ENCODE measurements at regions not wholly inside any gene's neighbourhood (a gene's known extent, or its start where the extent isn't known, plus 50 kb on each side); places are given as distances from the start of the nearest gene placed in this dataset.

DNA sequence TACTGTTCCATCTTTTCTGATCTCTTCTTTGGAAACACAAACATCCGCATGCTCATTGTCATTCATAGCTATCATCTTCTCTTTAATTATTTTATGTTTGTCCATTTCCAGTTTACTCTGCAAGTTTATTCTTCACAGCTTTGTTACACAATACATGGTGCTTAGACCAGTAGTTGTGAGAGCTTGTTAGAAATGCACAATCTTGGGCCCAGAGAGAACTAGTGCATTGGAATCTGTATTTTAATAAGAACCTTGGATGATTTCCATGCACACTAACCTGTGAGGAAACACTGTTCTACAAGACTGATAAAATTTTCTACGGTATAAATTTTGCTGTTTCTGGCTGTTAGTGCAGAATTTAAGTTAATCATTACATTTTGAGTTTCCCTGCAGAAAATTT is 59.3 kb upstream of the SLC2A13 start:
- intact Hi-C loops (cut with DNase I, micrococcal nuclease) = no loop called here
- Histone ChIP-seq H3K9me3 (ENCODE audit: control insufficient read depth in 1 of 2, insufficient read depth in 1 of 2, low read length in 2 of 2) (no peaks in the 10 kb centered on the region), H3K4me1 (ENCODE audit: insufficient read depth, low read length) (peaks cover 4% of the 10 kb centered on the region), H3K27me3 (ENCODE audit: control insufficient read depth in 1 of 2, insufficient read depth in 2 of 2, low read length in 2 of 2) (no peaks in the 10 kb centered on the region), H3K27ac (ENCODE audit: low read depth in 1 of 2, low read length in 2 of 2) (no peak overlapping the region), H3K4me3 (ENCODE audit: low read length) (no peak overlapping the region), H3K36me3 (ENCODE audit: insufficient read depth, low read length) (no peaks in the 10 kb centered on the region)
- no peaks in the 10 kb centered on the region for H3K4me1 Mint-ChIP-seq (ENCODE audit: low read depth)
- DNase-seq (no peak), ATAC-seq (ENCODE audit: poor library complexity) (no peak)
- H3K36me3 Mint-ChIP-seq (ENCODE audit: low read depth) = no peaks in the 10 kb centered on the region
- no peak overlapping the region for H3K4me3 Mint-ChIP-seq
- H3K27me3 Mint-ChIP-seq = peaks cover 3% of the 10 kb centered on the region
- POLR2A ChIA-PET = no interaction called here
- CTCF ChIA-PET = interaction anchor here (0.6 kb wide), 1 partner anchor 9 kb away, joined by 3 read pairs; no protein-coding TSS in a partner anchor
- TF ChIP-seq, protein P1, sequence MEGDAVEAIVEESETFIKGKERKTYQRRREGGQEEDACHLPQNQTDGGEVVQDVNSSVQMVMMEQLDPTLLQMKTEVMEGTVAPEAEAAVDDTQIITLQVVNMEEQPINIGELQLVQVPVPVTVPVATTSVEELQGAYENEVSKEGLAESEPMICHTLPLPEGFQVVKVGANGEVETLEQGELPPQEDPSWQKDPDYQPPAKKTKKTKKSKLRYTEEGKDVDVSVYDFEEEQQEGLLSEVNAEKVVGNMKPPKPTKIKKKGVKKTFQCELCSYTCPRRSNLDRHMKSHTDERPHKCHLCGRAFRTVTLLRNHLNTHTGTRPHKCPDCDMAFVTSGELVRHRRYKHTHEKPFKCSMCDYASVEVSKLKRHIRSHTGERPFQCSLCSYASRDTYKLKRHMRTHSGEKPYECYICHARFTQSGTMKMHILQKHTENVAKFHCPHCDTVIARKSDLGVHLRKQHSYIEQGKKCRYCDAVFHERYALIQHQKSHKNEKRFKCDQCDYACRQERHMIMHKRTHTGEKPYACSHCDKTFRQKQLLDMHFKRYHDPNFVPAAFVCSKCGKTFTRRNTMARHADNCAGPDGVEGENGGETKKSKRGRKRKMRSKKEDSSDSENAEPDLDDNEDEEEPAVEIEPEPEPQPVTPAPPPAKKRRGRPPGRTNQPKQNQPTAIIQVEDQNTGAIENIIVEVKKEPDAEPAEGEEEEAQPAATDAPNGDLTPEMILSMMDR (IDR thresholded peaks at IDR 0.05) = no peak
- peaks cover 9% of the 10 kb centered on the region for H3K9me3 Mint-ChIP-seq
- no peak overlapping the region for H3K27ac Mint-ChIP-seq

DNA sequence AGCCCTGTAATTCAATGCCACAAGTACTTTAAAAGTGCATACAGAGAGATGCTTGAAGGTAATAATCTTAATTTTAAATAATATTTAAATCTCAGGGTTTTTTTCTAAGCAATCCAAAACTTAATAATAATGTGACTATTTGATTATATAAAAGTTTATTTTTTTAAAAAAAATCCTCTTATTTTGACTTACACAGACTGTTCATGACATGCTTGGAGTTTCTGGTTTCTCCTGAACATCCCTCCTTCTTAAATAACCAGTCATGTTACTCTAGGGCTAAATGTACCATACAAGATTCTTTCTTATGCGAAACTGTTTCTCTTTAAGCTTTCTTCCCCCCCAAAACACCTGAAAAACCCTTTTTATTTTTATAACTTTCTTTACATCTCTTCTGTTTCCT is 58.2 kb upstream of the SLC2A13 start:
- H3K4me3 ChIP-seq (ENCODE audit: low read length) = no peak overlapping the region
- ChIA-PET POLR2A (no interaction called here), CTCF (no interaction called here)
- TF ChIP-seq, protein P1 (IDR thresholded peaks at IDR 0.05) = no peak
- H3K27ac ChIP-seq (ENCODE audit: low read depth in 1 of 2, low read length in 2 of 2) = no peak overlapping the region
- H3K27me3 ChIP-seq (ENCODE audit: control insufficient read depth in 1 of 2, insufficient read depth in 2 of 2, low read length in 2 of 2) = no peaks in the 10 kb centered on the region
- Mint-ChIP-seq H3K27me3 (peaks cover 5% of the 10 kb centered on the region), H3K36me3 (ENCODE audit: low read depth) (no peaks in the 10 kb centered on the region), H3K27ac (no peak overlapping the region), H3K4me3 (no peak overlapping the region), H3K9me3 (peaks cover 9% of the 10 kb centered on the region), H3K4me1 (ENCODE audit: low read depth) (no peaks in the 10 kb centered on the region)
- intact Hi-C loops (cut with DNase I, micrococcal nuclease) = no loop called here
- H3K4me1 ChIP-seq (ENCODE audit: insufficient read depth, low read length) = peaks cover 4% of the 10 kb centered on the region
- H3K36me3 ChIP-seq (ENCODE audit: insufficient read depth, low read length) = no peaks in the 10 kb centered on the region
- ATAC-seq (ENCODE audit: poor library complexity) (no peak), DNase-seq (no peak)
- H3K9me3 ChIP-seq (ENCODE audit: control insufficient read depth in 1 of 2, insufficient read depth in 1 of 2, low read length in 2 of 2) = no peaks in the 10 kb centered on the region

DNA sequence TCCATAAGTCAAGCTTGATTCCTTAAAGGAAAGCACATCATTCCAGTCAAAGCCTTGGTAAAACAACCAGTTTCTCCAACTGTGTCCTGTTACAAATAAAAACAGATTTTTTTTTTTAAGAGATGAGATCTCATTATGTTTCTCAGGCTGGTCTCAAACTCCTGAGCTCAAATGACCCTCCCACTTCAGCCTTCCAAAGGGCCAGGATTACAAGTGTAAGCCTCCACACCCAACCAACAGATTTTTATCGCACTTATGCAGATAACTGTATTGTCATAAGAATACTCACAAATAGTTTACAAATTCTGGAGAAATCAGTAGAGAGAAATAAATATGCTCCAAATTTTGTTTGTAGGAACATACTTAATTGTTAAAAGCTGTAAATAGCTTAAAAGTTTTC is 56.2 kb upstream of the SLC2A13 start:
- Histone ChIP-seq H3K9me3 (ENCODE audit: control insufficient read depth in 1 of 2, insufficient read depth in 1 of 2, low read length in 2 of 2) (no peaks in the 10 kb centered on the region), H3K4me3 (ENCODE audit: low read length) (no peak overlapping the region), H3K27ac (ENCODE audit: low read depth in 1 of 2, low read length in 2 of 2) (no peak overlapping the region), H3K36me3 (ENCODE audit: insufficient read depth, low read length) (no peaks in the 10 kb centered on the region), H3K4me1 (ENCODE audit: insufficient read depth, low read length) (no peaks in the 10 kb centered on the region), H3K27me3 (ENCODE audit: control insufficient read depth in 1 of 2, insufficient read depth in 2 of 2, low read length in 2 of 2) (no peaks in the 10 kb centered on the region)
- intact Hi-C loops (cut with DNase I, micrococcal nuclease) = no loop called here
- H3K36me3 Mint-ChIP-seq (ENCODE audit: low read depth) = no peaks in the 10 kb centered on the region
- no peak overlapping the region for H3K27ac Mint-ChIP-seq
- no peaks in the 10 kb centered on the region for H3K4me1 Mint-ChIP-seq (ENCODE audit: low read depth)
- ChIA-PET CTCF (no interaction called here), POLR2A (no interaction called here)
- DNase-seq = no peak
- ATAC-seq (ENCODE audit: poor library complexity) = no peak
- TF ChIP-seq, protein P1 (IDR thresholded peaks at IDR 0.05) = no peak
- H3K27me3 Mint-ChIP-seq = peaks cover 21% of the 10 kb centered on the region
- peaks cover 9% of the 10 kb centered on the region for H3K9me3 Mint-ChIP-seq
- no peak overlapping the region for H3K4me3 Mint-ChIP-seq

Measured in CD4-positive, alpha-beta T cell (primary cell).